OCI-LY1 (cell line): ENCODE measurements at regions not wholly inside any gene's neighbourhood (a gene's known extent, or its start where the extent isn't known, plus 50 kb on each side); places are given as distances from the start of the nearest gene placed in this dataset.

ENCODE experiments used
- CTCF ChIP-seq: fragments of 200-600 bp; sonication (generic), shearing (Covaris generic); IDR thresholded peaks from 2 replicates; pipeline ENCODE4 v1.5.1; 2017; ENCODE audit warnings: mild to moderate bottlenecking, antibody characterized with exemption, low read length, moderate library complexity, mixed read lengths
- EZH2 ChIP-seq: fragments of 200-600 bp; sonication (generic), shearing (Covaris generic); IDR thresholded peaks from 2 replicates; pipeline ENCODE4 v1.8.0; 2017; ENCODE audit warnings: borderline replicate concordance, mixed run types, mild to moderate bottlenecking, antibody characterized with exemption, low read length, moderate library complexity, mixed read lengths

GRCh38 chr11:128328955-128329551 is 258.3 kb downstream of the ETS1 start:
- no peak for TF ChIP-seq CTCF
- TF ChIP-seq EZH2: no peak
